Sigmoid colon (tissue), 6 donors: ENCODE measurements at regions not wholly inside any gene's neighbourhood (a gene's known extent, or its start where the extent isn't known, plus 50 kb on each side); places are given as distances from the start of the nearest gene placed in this dataset.

Source experiments
- DNase-seq: peaks from one replicate; pipeline ENCODE4 v3.0.0-alpha.2; 2019
- H3K27ac ChIP-seq, 4 donors: fragments of 200-600 bp; sonication (generic); one replicate each; pipeline ENCODE4 v1.5.1; 2016 to 2019; ENCODE audit warnings: mild to moderate bottlenecking in 1 of 4
- H3K27me3 ChIP-seq, 3 donors: fragments of 200-600 bp; sonication (generic); one replicate each; pipeline ENCODE4 v1.5.1; 2019; ENCODE audit warnings: mild to moderate bottlenecking in 1 of 3
- H3K36me3 ChIP-seq, 4 donors: fragments of 200-600 bp; sonication (generic); one replicate each; pipeline ENCODE4 v1.5.1; 2016 to 2019
- H3K4me1 ChIP-seq, 4 donors: fragments of 200-600 bp; sonication (generic); one replicate each; pipeline ENCODE4 v1.5.1; 2017 to 2019
- H3K4me3 ChIP-seq, 4 donors: fragments of 200-600 bp; sonication (generic); one replicate each; pipeline ENCODE4 v1.5.1; 2017 to 2019; ENCODE audit warnings: mild to moderate bottlenecking in 2 of 4, moderate library complexity in 1 of 4
- H3K9me3 ChIP-seq, 4 donors: fragments of 200-600 bp in 3 of 4; sonication (generic) in 3 of 4; one replicate each; pipeline versions ENCODE4 v1.5.1 to v1.6.1; 2013 to 2019
- CTCF ChIP-seq, 4 experiments: fragments of 450-650 bp in 3 of 4; fragments of 200-600 bp in 1 of 4; IDR thresholded peaks; one replicate each; pipeline ENCODE4 v1.5.1; 2016 to 2019; ENCODE audit warnings: antibody characterized with exemption in 4 of 4, mild to moderate bottlenecking in 3 of 4, moderate library complexity in 2 of 4
- EP300 ChIP-seq, 4 donors: sonication (generic); formaldehyde crosslinking; IDR thresholded peaks; one replicate each; pipeline ENCODE4 v1.6.1; 2017; ENCODE audit warnings: antibody characterized with exemption in 4 of 4
- POLR2A ChIP-seq, 2 donors: fragments of 450-650 bp; IDR thresholded peaks; one replicate each; pipeline ENCODE4 v1.6.1; 2016; ENCODE audit warnings: antibody characterized with exemption in 2 of 2, mild to moderate bottlenecking in 2 of 2, moderate library complexity in 2 of 2
- POLR2AphosphoS5 ChIP-seq, 4 donors: sonication (generic); formaldehyde crosslinking; IDR thresholded peaks; one replicate each; pipeline ENCODE4 v1.6.1; 2017; ENCODE audit warnings: antibody characterized with exemption in 4 of 4
- WGBS, 2 donors: extraction: QIAGEN DNeasy Blood & Tissue Kit; methylation state at CpG; one replicate each; pipeline ENCODE4 v1.1.7; 2013; 5-methylcytosine and 5-hydroxymethylcytosine counted together
- intact Hi-C: fragments of 100-400 bp; cut with DNase I; formaldehyde crosslinking; loops from one replicate; pipeline ENCODE4 v1.15.1; 2023
- donor health status: healthy with polysubstance abuse.
- donor health status: healthy.

GRCh38 chr2:128820452-128820851 is 501.8 kb upstream of the HS6ST1 start:
- Histone ChIP-seq H3K36me3 (no peaks in the 10 kb centered on the region), H3K27ac (no peak overlapping the region), H3K4me3 (no peak overlapping the region), H3K27me3 (peaks cover 0 to 4% (median 0%) of the 10 kb centered on the region in 3 donors), H3K9me3 (no peaks in the 10 kb centered on the region), H3K4me1 (no peaks in the 10 kb centered on the region)
- intact Hi-C loops: no loop called here
- no peak for DNase-seq
- 87 to 88% methylated on average over 4 of the region's 4 CpGs for WGBS, 2 donors
- TF ChIP-seq CTCF (IDR thresholded peaks at IDR 0.05): no peak
- no peak for TF ChIP-seq EP300 (IDR thresholded peaks at IDR 0.05)
- no peak for TF ChIP-seq POLR2AphosphoS5 (IDR thresholded peaks at IDR 0.05)
- TF ChIP-seq POLR2A (IDR thresholded peaks at IDR 0.05): no peak

GRCh38 chr2:128821010-128821409 is 502.3 kb upstream of the HS6ST1 start:
- Histone ChIP-seq H3K9me3 (no peaks in the 10 kb centered on the region), H3K27me3 (peaks cover 0 to 4% (median 0%) of the 10 kb centered on the region in 3 donors), H3K4me3 (no peak overlapping the region), H3K27ac (no peak overlapping the region), H3K4me1 (no peaks in the 10 kb centered on the region), H3K36me3 (no peaks in the 10 kb centered on the region)
- intact Hi-C loops: no loop called here
- TF ChIP-seq CTCF (IDR thresholded peaks at IDR 0.05): no peak
- no peak for TF ChIP-seq POLR2A (IDR thresholded peaks at IDR 0.05)
- TF ChIP-seq POLR2AphosphoS5 (IDR thresholded peaks at IDR 0.05): no peak
- TF ChIP-seq EP300 (IDR thresholded peaks at IDR 0.05): no peak
- no peak for DNase-seq
- WGBS, 2 donors: 82 to 83% methylated on average over 1 of the region's 1 CpG

GRCh38 chr2:128832946-128833663 is 514.4 kb upstream of the HS6ST1 start:
- Histone ChIP-seq H3K9me3 (no peaks in the 10 kb centered on the region), H3K36me3 (no peaks in the 10 kb centered on the region), H3K27ac (no peak overlapping the region), H3K27me3 (no peaks in the 10 kb centered on the region), H3K4me1 (no peaks in the 10 kb centered on the region), H3K4me3 (no peak overlapping the region)
- DNase-seq: no peak
- WGBS, 2 donors: 43 to 56% methylated on average over 8 of the region's 8 CpGs
- TF ChIP-seq POLR2A (IDR thresholded peaks at IDR 0.05) (no peak), POLR2AphosphoS5 (IDR thresholded peaks at IDR 0.05) (no peak), EP300 (IDR thresholded peaks at IDR 0.05) (no peak), CTCF (IDR thresholded peaks at IDR 0.05) (no peak)
- intact Hi-C loops: no loop called here

GRCh38 chr2:128833664-128834027 is 515.0 kb upstream of the HS6ST1 start:
- no peaks in the 10 kb centered on the region for H3K9me3 ChIP-seq
- no peak overlapping the region for H3K4me3 ChIP-seq
- intact Hi-C loops: no loop called here
- H3K36me3 ChIP-seq: no peaks in the 10 kb centered on the region
- DNase-seq: no peak
- TF ChIP-seq POLR2A (IDR thresholded peaks at IDR 0.05) (no peak), EP300 (IDR thresholded peaks at IDR 0.05) (no peak), POLR2AphosphoS5 (IDR thresholded peaks at IDR 0.05) (no peak), CTCF (IDR thresholded peaks at IDR 0.05) (no peak)
- WGBS, 2 donors: 76 to 87% methylated on average over 6 of the region's 6 CpGs
- H3K4me1 ChIP-seq: no peaks in the 10 kb centered on the region
- H3K27ac ChIP-seq: no peak overlapping the region
- H3K27me3 ChIP-seq: no peaks in the 10 kb centered on the region
